ENCODE measurements at regions not wholly inside any gene's neighbourhood (a gene's known extent, or its start where the extent isn't known, plus 50 kb on each side); places are given as distances from the start of the nearest gene placed in this dataset.
"Not testable (repeated sequence)": the region's sequence is repeated elsewhere in the genome, so short reads cannot be mapped to it uniquely, and the experiment has no call there.

DNA sequence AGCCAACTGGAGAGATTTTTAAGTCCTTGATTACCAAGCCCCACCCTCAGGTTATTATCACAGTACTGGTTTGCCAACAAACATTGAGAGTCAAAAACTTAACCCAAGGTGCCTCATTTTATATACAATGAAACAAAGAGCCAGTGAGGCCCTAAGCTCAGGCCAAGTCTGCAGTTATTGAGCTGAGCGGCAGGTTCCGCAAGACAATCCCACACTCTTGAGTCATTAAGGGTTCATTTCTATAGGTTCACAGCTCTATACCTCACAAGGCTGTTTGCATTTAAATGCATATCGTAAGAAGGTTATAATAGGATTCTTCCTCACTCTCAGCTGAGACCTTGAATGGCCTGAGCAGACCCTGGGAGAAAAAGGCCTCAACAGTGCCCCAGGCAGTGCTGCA lies 268.4 kb upstream of the RGPD4 start:
- no peak for DNase-seq (ENCODE audit: low spot score)
- in situ Hi-C loops (cut with HindIII; ENCODE audit: low sequenced_read_pairs), result no loop called here

DNA sequence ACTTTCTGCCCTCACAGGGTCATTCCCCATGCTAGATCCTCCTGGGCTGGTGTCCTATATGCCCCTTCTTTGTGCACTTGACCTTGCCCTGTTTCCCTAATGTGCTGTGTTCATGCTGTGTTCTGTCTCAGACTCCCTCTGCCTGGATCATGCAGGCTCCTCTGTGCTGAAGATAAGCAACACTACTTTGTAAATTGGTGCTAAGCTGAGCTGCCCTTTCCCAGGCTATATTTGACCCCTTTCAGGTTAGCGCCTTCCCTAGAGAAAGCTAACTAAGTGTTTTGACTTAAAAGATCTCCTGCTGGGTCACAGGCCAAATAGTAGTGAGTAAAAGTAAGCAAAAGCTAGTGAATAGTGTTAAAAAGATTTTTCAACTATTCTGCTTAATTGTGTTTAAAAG lies 257.2 kb upstream of the RGPD4 start:
- in situ Hi-C loops (cut with HindIII; ENCODE audit: low sequenced_read_pairs), result no loop called here

DNA sequence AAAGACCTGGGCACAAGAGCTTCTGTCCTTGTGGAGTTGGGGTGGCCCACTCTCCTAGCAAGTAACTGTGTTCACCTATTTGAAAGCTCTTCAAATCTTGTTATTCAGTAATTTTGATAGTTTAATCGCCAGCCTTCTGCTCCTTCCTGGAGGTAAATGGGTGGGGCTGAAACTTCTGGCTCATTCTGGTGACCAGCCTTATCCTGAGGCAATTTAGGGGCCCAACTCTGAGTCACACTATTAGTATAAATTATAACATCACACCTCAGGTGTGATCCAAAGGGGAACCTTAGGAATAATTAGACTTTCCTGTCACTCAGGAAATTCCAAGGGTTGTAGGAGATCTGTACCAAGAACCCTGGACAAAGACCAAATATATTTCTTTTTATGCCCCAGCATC lies 255.8 kb upstream of the RGPD4 start:
- no peak for DNase-seq (ENCODE audit: low spot score)
- in situ Hi-C loops (cut with HindIII; ENCODE audit: low sequenced_read_pairs), result no loop called here

More for the DNA sequence above, 257.2 kb upstream of the RGPD4 start:
- no peak for DNase-seq (ENCODE audit: low spot score)

- in situ Hi-C loops (cut with HindIII; ENCODE audit: low sequenced_read_pairs); DNase-seq (ENCODE audit: low spot score): not testable (repeated sequence)
These were observed 253.8 kb upstream of the RGPD4 start for GRCh38 chr2:107572890-107573289.

- DNase-seq (ENCODE audit: low spot score), result no peak
- in situ Hi-C loops (cut with HindIII; ENCODE audit: low sequenced_read_pairs), result no loop called here
These were observed 249.7 kb upstream of the RGPD4 start for GRCh38 chr2:107576991-107577390.

- DNase-seq (ENCODE audit: low spot score), result no peak
- in situ Hi-C loops (cut with HindIII; ENCODE audit: low sequenced_read_pairs), result no loop called here
These were observed 244.2 kb upstream of the RGPD4 start for GRCh38 chr2:107582487-107582886.

GRCh38 chr2:107584577-107584976 lies 242.1 kb upstream of the RGPD4 start:
- in situ Hi-C loops (cut with HindIII; ENCODE audit: low sequenced_read_pairs), result no loop called here
- DNase-seq (ENCODE audit: low spot score), result no peak

- in situ Hi-C loops (cut with HindIII; ENCODE audit: low sequenced_read_pairs), result no loop called here
- DNase-seq (ENCODE audit: low spot score), result no peak
These were observed 240.8 kb upstream of the RGPD4 start for GRCh38 chr2:107585851-107586250.

- in situ Hi-C loops (cut with HindIII; ENCODE audit: low sequenced_read_pairs), result no loop called here
- DNase-seq (ENCODE audit: low spot score), result no peak
These were observed 238.5 kb upstream of the RGPD4 start for GRCh38 chr2:107588181-107588580.

DNA sequence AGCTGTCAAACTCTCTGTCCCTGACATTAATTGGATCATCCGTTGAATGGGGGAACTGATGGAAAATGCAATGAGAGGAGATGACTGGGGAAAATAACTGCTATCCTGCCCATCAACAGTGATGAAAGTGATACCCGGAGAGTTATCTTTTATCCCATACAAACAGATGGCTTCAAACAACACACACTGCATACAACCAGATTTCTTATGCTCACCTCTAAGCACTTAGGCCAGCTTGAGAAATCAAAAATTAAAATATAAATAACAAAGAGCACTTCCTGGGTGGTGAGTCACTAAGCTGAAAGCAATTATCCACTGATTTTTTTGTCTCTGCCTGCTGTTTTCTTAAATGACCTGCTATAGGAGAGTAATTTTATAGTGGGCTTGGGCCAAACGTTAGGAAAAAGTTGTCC lies 237.6 kb upstream of the RGPD4 start:
- in situ Hi-C loops (cut with HindIII; ENCODE audit: low sequenced_read_pairs), result no loop called here
- DNase-seq (ENCODE audit: low spot score), result no peak

DNA sequence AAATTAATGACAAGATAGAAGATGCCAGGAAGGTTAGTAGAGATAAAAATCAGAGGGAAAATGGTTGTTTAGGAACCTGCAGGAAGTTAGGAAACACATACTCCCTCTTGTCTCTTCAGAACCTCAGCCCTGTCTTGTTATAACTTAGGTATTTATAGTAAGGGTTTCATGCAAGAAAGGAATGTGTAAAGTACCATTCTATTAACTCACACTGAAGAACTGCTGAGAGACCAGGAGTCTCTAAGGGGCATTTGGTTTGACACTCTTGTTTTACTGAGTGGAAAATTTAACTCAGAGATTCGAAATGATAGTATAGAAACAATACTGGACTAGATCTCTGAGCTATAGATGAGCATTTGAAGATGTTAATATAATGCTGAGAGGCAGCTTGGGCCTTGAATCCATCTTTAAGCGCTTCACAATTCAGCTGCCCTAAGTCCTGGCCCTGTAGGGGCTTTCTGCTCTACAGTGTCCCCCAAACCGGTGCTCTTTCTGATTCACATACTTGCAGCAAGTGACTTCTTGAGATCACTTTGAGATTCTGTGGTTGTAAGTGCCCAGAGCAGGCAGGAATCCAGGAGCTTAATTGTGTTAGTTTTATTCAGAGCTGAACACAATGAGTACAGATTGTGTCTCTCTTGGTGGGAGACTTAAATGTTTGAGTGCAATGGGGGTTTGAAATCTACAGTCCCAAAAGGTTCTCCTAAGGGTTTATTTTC lies 235.0 kb upstream of the RGPD4 start:
- no peak for DNase-seq (ENCODE audit: low spot score)
- in situ Hi-C loops (cut with HindIII; ENCODE audit: low sequenced_read_pairs), result no loop called here

DNA sequence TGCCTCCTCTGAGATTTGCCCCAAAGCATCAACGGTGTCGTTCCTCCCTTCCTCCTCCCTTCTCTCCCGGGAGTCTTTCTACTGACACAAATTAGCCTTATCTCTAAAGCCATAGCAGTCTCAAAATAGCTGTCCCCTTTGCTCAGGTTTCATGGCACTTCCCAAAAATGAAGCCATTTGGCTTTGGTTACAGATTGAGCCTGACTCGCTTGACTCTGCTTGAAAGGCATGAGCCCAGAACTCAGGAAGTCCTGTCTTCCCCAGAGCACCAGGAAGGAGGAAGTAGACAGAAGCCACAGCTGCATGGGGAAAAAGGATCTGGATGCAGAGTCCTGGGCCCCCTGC lies 234.4 kb upstream of the RGPD4 start:
- DNase-seq (ENCODE audit: low spot score), result no peak
- in situ Hi-C loops (cut with HindIII; ENCODE audit: low sequenced_read_pairs), result no loop called here

- in situ Hi-C loops (cut with HindIII; ENCODE audit: low sequenced_read_pairs), result no loop called here
- DNase-seq (ENCODE audit: low spot score), result no peak
These were observed 231.4 kb upstream of the RGPD4 start for GRCh38 chr2:107595285-107595684.

DNA sequence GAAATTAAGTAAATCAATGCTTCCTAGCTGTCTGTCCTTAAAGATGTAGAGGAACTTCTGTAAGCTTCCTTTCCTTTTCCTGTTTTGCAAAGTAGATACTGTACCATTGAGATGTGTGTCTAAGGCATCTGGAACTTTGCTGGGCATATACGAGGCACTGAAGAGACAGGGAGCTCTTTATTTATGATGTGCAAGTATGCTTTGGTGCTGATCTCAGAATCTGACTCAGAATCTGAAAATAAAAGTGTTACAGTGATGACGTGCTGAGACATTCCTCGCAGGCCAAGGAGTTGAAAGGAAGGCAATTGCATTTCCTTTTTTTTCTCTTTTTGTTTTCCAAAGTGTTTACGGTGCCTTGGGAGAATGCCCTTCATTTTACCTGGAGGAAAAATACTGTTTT lies 230.9 kb upstream of the RGPD4 start:
- in situ Hi-C loops (cut with HindIII; ENCODE audit: low sequenced_read_pairs), result no loop called here
- DNase-seq (ENCODE audit: low spot score), result no peak

DNA sequence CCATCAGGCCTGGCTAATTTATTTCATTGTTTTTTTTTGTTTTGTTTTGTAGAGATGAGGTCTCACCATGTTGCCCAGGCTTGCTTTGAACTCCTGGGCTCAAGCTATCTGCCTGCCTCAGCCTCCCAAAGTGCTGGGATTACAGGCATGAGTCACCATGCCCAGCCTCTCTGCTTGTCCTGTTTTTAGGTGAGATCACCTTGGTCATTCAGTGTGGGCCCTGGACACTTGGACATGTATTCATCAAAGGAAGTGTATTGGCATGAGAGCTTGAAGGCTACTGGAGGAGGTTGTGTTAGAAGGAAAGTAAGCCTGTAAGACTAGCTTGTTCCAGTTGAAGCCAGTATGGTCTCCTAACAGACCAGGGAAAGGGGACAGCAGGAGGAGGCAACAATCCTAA lies 229.2 kb upstream of the RGPD4 start:
- DNase-seq (ENCODE audit: low spot score), result no peak
- in situ Hi-C loops (cut with HindIII; ENCODE audit: low sequenced_read_pairs), result no loop called here

GRCh38 chr2:107602801-107603200 lies 223.9 kb upstream of the RGPD4 start:
- in situ Hi-C loops (cut with HindIII; ENCODE audit: low sequenced_read_pairs), result no loop called here
- DNase-seq (ENCODE audit: low spot score), result no peak

GRCh38 chr2:107607054-107607453 lies 219.6 kb upstream of the RGPD4 start:
- in situ Hi-C loops (cut with HindIII; ENCODE audit: low sequenced_read_pairs), result no loop called here
- no peak for DNase-seq (ENCODE audit: low spot score)

GRCh38 chr2:107607473-107607872 lies 219.2 kb upstream of the RGPD4 start:
- in situ Hi-C loops (cut with HindIII; ENCODE audit: low sequenced_read_pairs), result no loop called here
- DNase-seq (ENCODE audit: low spot score), result no peak

GRCh38 chr2:107615039-107615438 lies 211.7 kb upstream of the RGPD4 start:
- in situ Hi-C loops (cut with HindIII; ENCODE audit: low sequenced_read_pairs), result no loop called here
- no peak for DNase-seq (ENCODE audit: low spot score)

- DNase-seq (ENCODE audit: low spot score), result no peak
- in situ Hi-C loops (cut with HindIII; ENCODE audit: low sequenced_read_pairs), result no loop called here
These were observed 207.9 kb upstream of the RGPD4 start for GRCh38 chr2:107618769-107619168.
